LNCAP (cell line): ENCODE measurements at regions not wholly inside any gene's neighbourhood (a gene's known extent, or its start where the extent isn't known, plus 50 kb on each side); places are given as distances from the start of the nearest gene placed in this dataset.

ENCODE experiments used
- TF ChIP-seq, protein P1 (sequence below): fragments of 450-650 bp; IDR thresholded peaks from 2 replicates; pipeline ENCODE4 v1.5.1; 2017; ENCODE audit warnings: mild to moderate bottlenecking

DNA sequence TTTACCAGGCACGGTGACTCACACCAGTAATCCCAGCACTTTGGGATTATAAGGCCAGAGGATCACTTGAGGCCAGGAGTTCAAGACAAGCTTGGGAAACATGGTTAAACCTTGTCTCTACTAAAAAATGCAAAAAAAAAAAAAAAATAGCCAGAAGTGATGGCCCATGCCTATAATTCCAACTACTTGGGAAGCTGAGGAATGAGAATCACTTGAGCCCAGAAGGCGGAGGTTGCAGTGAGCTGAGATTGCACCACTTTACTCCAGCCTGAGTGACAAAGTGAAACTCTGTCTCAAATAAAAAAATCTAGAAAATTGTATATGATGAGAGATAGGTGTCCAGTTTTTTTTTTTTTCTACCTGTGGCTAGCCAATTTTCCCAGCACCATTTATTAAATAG, 578.2 kb downstream of the ANKRD7 start:
- TF ChIP-seq, protein P1, sequence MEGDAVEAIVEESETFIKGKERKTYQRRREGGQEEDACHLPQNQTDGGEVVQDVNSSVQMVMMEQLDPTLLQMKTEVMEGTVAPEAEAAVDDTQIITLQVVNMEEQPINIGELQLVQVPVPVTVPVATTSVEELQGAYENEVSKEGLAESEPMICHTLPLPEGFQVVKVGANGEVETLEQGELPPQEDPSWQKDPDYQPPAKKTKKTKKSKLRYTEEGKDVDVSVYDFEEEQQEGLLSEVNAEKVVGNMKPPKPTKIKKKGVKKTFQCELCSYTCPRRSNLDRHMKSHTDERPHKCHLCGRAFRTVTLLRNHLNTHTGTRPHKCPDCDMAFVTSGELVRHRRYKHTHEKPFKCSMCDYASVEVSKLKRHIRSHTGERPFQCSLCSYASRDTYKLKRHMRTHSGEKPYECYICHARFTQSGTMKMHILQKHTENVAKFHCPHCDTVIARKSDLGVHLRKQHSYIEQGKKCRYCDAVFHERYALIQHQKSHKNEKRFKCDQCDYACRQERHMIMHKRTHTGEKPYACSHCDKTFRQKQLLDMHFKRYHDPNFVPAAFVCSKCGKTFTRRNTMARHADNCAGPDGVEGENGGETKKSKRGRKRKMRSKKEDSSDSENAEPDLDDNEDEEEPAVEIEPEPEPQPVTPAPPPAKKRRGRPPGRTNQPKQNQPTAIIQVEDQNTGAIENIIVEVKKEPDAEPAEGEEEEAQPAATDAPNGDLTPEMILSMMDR = no peak

DNA sequence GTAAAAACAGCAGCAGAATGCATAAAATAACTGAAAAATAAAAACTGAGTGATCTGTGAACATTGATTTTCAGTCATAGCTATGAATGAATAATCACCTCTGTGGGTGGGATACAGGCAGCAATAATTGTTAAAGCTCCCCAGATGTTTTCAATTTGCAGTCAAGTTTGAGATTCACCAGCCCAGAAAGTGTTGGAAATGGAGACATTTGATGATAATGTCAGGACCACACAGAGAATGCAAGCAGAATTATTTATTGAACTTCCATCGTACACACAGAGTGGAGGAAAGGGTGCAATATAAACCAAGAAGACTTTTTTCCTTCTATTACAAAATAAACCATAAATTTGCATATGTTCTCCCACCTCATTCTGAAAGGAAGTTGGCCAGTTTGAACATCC, 601.7 kb downstream of the ANKRD7 start:
- TF ChIP-seq, protein P1 = no peak

DNA sequence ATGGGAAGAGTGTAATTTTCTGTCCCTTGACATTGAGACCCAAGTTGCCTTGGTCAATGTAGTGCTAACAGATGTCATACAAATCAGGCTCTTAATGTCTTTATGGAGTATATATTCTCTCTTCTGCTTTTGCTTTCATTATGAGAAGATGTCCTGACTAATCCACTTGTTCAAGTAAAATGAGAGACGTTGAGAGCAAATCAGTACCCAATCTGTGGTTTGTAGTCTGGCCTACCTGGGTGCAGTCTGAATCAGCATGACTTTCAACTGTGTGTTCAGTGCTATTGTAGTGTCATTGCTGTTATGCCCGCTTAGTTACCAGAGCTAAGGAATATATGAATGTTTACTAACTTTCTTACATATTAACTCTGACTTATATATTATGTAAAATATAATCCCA, 612.4 kb downstream of the ANKRD7 start:
- TF ChIP-seq, protein P1 = no peak

DNA sequence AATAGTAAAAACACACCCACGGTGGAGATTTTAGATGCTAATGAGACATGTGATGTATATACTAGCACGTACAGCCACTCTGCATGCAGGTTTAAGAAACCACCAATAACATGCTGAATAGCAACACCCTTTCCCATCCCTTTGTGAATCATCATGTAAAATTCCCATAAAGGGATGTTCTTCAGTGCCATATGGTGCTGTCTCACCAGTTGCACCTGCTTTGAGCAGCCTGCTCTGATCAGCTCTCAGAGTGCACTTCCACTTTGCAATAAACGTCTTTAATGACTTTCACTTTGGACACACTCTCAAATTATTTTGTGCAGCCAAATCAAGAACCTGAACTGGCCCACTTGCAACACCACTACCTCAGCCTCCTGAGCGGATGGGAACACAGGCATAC, 615.0 kb downstream of the ANKRD7 start:
- TF ChIP-seq, protein P1 = no peak

DNA sequence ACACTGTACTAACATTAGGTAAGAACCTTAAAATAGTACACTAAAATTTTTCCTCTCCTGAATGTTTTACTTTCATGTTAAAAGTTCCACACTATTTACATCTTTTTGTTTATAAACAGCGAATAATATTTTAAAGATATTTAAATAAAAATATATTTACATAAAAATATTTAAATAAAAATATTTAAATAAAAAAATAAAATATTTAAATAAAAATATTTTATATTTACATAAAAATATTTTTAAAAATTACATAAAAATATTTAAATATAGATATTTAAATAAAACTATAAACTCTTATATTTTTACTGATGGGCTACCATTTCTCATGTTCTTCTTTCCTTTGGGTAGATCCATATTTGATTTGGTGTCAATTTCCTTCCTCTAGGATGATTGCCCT, 619.0 kb downstream of the ANKRD7 start:
- TF ChIP-seq, protein P1 = no peak

DNA sequence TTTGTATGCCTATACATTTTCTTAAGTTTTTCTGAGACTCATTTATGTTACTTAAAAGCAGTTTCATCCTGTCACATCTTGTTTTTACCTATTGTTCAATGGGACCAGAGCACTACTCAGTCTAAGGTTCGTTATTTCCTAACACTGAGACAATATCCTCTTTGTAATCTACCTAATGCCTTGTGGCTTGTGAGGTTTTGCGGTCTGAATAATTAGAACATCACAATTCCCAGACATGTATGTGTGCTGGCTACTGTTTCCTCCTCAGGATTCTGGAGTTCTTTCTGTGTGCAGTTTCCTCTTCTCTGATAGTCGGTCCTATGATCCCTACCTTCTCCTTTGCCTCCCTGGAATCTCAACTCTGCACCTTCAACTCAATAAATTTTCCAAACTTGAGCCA, 620.2 kb downstream of the ANKRD7 start:
- TF ChIP-seq, protein P1 = no peak

DNA sequence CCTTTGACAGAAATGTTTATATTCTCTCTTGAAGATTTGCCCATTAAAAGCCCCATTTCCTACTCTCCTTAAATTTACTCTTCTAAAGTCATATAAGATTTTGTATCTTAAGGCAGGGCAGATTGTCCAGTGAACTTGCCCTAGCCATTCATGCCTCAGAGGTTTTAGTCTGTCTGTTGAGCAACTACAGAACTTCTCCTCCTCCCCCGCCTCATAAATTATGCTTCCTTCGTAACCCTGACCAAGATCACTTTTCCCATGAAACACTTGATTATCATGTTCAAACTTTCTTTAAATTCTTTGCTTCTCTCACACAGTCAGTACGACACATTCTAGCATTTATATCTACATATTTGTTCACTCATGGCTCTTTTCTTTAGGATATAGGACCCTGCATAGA, 621.3 kb downstream of the ANKRD7 start:
- TF ChIP-seq, protein P1 = no peak

DNA sequence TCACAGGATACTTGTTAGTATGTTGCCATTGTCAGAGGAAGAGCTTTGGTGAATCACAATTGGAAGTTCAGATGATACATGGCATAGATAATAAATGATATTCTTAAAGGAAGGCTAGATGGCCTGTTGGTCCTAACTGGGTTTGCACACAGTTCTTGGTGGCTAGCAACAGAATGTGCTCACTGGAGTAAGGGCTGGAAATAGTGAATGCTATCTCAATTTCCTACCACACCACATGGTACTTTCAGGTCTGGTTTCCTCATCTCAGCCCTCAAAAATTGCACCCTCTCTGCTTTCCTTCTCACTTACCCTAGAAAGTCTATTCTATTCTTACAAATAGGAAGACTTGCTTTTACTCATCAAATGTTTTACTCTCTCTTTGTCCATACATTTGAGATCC, 622.5 kb downstream of the ANKRD7 start:
- TF ChIP-seq, protein P1 = no peak
